Adipocyte (in vitro differentiated cells): ENCODE measurements at regions not wholly inside any gene's neighbourhood (a gene's known extent, or its start where the extent isn't known, plus 50 kb on each side); places are given as distances from the start of the nearest gene placed in this dataset.

Source experiments
- DNase-seq: peaks from one replicate; pipeline ENCODE4 v3.0.0-alpha.2; 2015; ENCODE audit warnings: low read depth
- H3K27me3 ChIP-seq: replicated peaks from 2 replicates; pipeline ENCODE4 v1.7.0; 2013; ENCODE audit warnings: mild to moderate bottlenecking, low read length, moderate library complexity; ENCODE audit not compliant: control insufficient read depth, insufficient read depth
- H3K36me3 ChIP-seq: 2 replicates; pipeline ENCODE4 v1.7.0; 2013; ENCODE audit warnings: low read length, mild to moderate bottlenecking, moderate library complexity; ENCODE audit not compliant: control insufficient read depth, insufficient read depth, severe bottlenecking
- H3K4me1 ChIP-seq: 2 replicates; pipeline ENCODE4 v1.7.0; 2013; ENCODE audit warnings: mild to moderate bottlenecking, low read length, moderate library complexity; ENCODE audit not compliant: control insufficient read depth, insufficient read depth
- H3K4me3 ChIP-seq: 2 replicates; pipeline ENCODE4 v1.7.0; 2013; ENCODE audit warnings: mild to moderate bottlenecking, low read length, moderate library complexity
- H3K9ac ChIP-seq: 2 replicates; pipeline ENCODE4 v1.7.0; 2013; ENCODE audit warnings: mild to moderate bottlenecking, low read length, moderate library complexity
- H3K9me3 ChIP-seq: 2 replicates; pipeline ENCODE4 v1.7.0; 2013; ENCODE audit warnings: mild to moderate bottlenecking, low read length, moderate library complexity; ENCODE audit not compliant: control insufficient read depth

GRCh38 chr5:159559337-159559736, 229.1 kb upstream of the IL12B start:
- Histone ChIP-seq H3K27me3 (peaks cover 34% of the 10 kb centered on the region), H3K4me3 (no peak overlapping the region), H3K36me3 (no peaks in the 10 kb centered on the region), H3K4me1 (no peaks in the 10 kb centered on the region), H3K9me3 (no peaks in the 10 kb centered on the region), H3K9ac (no peak overlapping the region)
- no peak for DNase-seq

GRCh38 chr5:159560088-159560487, 229.8 kb upstream of the IL12B start:
- Histone ChIP-seq H3K4me3 (no peak overlapping the region), H3K36me3 (no peaks in the 10 kb centered on the region), H3K27me3 (peaks cover 32% of the 10 kb centered on the region), H3K9ac (no peak overlapping the region), H3K9me3 (no peaks in the 10 kb centered on the region), H3K4me1 (no peaks in the 10 kb centered on the region)
- DNase-seq, result no peak

- Histone ChIP-seq H3K27me3 (peaks cover 34% of the 10 kb centered on the region), H3K4me1 (peaks cover 15% of the 10 kb centered on the region)
Observed at GRCh38 chr5:159564031-159564430, 233.7 kb upstream of the IL12B start.

GRCh38 chr5:159566832-159567231, 236.5 kb upstream of the IL12B start:
- Histone ChIP-seq H3K36me3 (no peaks in the 10 kb centered on the region), H3K4me1 (peaks cover 15% of the 10 kb centered on the region), H3K9ac (no peak overlapping the region), H3K4me3 (no peak overlapping the region), H3K9me3 (no peaks in the 10 kb centered on the region), H3K27me3 (peaks cover 9% of the 10 kb centered on the region)
- no peak for DNase-seq

More at GRCh38 chr5:159564031-159564430, 233.7 kb upstream of the IL12B start:
- no peak overlapping the region for H3K9ac ChIP-seq
- no peaks in the 10 kb centered on the region for H3K9me3 ChIP-seq
- no peak overlapping the region for H3K4me3 ChIP-seq
- no peak for DNase-seq
- no peaks in the 10 kb centered on the region for H3K36me3 ChIP-seq

GRCh38 chr5:159567461-159567860, 237.2 kb upstream of the IL12B start:
- peak; percentile 34 for DNase-seq
- H3K4me3 ChIP-seq, result no peak overlapping the region
- H3K36me3 ChIP-seq, result no peaks in the 10 kb centered on the region
- peaks cover 7% of the 10 kb centered on the region for H3K27me3 ChIP-seq
- peaks cover 15% of the 10 kb centered on the region for H3K4me1 ChIP-seq
- H3K9ac ChIP-seq, result no peak overlapping the region
- no peaks in the 10 kb centered on the region for H3K9me3 ChIP-seq

GRCh38 chr5:159571501-159572244, 241.4 kb upstream of the IL12B start:
- no peak overlapping the region for H3K4me3 ChIP-seq
- H3K36me3 ChIP-seq, result no peaks in the 10 kb centered on the region
- H3K27me3 ChIP-seq, result no peaks in the 10 kb centered on the region
- H3K9ac ChIP-seq, result no peak overlapping the region
- H3K4me1 ChIP-seq, result peaks cover 13% of the 10 kb centered on the region
- H3K9me3 ChIP-seq, result no peaks in the 10 kb centered on the region
- DNase-seq, result no peak

- DNase-seq, result no peak
- Histone ChIP-seq H3K4me1 (peaks cover 3% of the 10 kb centered on the region), H3K9me3 (no peaks in the 10 kb centered on the region), H3K9ac (no peak overlapping the region), H3K4me3 (no peak overlapping the region), H3K27me3 (no peaks in the 10 kb centered on the region), H3K36me3 (no peaks in the 10 kb centered on the region)
Observed at GRCh38 chr5:159576902-159577301, 246.6 kb upstream of the IL12B start.

- Histone ChIP-seq H3K4me3 (no peak overlapping the region), H3K27me3 (peaks cover 7% of the 10 kb centered on the region), H3K9me3 (peaks cover 8% of the 10 kb centered on the region), H3K4me1 (peaks cover 6% of the 10 kb centered on the region), H3K9ac (no peak overlapping the region), H3K36me3 (no peaks in the 10 kb centered on the region)
- DNase-seq, result peak; percentile 42
Observed at GRCh38 chr5:159581502-159582249, 251.4 kb upstream of the IL12B start.

GRCh38 chr5:159582756-159583541, 252.7 kb upstream of the IL12B start:
- peaks cover 8% of the 10 kb centered on the region for H3K9me3 ChIP-seq
- no peaks in the 10 kb centered on the region for H3K36me3 ChIP-seq
- no peak for DNase-seq
- peaks cover 11% of the 10 kb centered on the region for H3K27me3 ChIP-seq
- no peak overlapping the region for H3K4me3 ChIP-seq
- H3K9ac ChIP-seq, result no peak overlapping the region
- H3K4me1 ChIP-seq, result peaks cover 6% of the 10 kb centered on the region

- no peak overlapping the region for H3K4me3 ChIP-seq
- peaks cover 15% of the 10 kb centered on the region for H3K27me3 ChIP-seq
- H3K9me3 ChIP-seq, result peaks cover 8% of the 10 kb centered on the region
- no peaks in the 10 kb centered on the region for H3K36me3 ChIP-seq
- H3K4me1 ChIP-seq, result peaks cover 3% of the 10 kb centered on the region
- no peak for DNase-seq
- H3K9ac ChIP-seq, result no peak overlapping the region
Observed at GRCh38 chr5:159586921-159587320, 256.6 kb upstream of the IL12B start.

GRCh38 chr5:159588941-159589340, 258.7 kb upstream of the IL12B start:
- Histone ChIP-seq H3K9me3 (peaks cover 2% of the 10 kb centered on the region), H3K36me3 (no peaks in the 10 kb centered on the region), H3K27me3 (peaks cover 15% of the 10 kb centered on the region), H3K9ac (no peak overlapping the region), H3K4me3 (no peak overlapping the region), H3K4me1 (no peaks in the 10 kb centered on the region)
- DNase-seq, result no peak
